ENCODE measurements at regions not wholly inside any gene's neighbourhood (a gene's known extent, or its start where the extent isn't known, plus 50 kb on each side); places are given as distances from the start of the nearest gene placed in this dataset.
"Not testable (repeated sequence)": the region's sequence is repeated elsewhere in the genome, so short reads cannot be mapped to it uniquely, and the experiment has no call there.

GRCh38 chr5:40346901-40347300 is 332.8 kb upstream of the PTGER4 start:
- no peak for DNase-seq

DNA sequence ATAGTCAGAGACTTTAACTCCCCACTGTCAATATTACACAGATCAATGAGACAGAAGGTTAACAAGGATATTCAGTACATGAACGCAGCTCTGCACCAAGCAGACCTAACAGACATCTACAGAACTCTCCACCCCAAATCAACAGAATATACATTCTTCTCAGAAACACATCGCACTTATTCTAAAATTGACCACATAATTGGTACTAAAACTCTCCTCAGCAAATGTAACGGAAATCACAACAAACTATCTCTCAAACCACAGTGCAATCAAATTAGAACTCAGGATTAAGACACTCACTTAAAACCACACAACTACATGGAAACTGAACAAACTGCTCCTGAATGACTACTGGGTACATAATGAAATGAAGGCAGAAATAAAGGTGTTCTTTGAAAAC is 341.3 kb upstream of the PTGER4 start:
- not testable (repeated sequence) for DNase-seq

- DNase-seq, result no peak
Observed at GRCh38 chr5:40334242-40334635, 345.5 kb upstream of the PTGER4 start.

DNA sequence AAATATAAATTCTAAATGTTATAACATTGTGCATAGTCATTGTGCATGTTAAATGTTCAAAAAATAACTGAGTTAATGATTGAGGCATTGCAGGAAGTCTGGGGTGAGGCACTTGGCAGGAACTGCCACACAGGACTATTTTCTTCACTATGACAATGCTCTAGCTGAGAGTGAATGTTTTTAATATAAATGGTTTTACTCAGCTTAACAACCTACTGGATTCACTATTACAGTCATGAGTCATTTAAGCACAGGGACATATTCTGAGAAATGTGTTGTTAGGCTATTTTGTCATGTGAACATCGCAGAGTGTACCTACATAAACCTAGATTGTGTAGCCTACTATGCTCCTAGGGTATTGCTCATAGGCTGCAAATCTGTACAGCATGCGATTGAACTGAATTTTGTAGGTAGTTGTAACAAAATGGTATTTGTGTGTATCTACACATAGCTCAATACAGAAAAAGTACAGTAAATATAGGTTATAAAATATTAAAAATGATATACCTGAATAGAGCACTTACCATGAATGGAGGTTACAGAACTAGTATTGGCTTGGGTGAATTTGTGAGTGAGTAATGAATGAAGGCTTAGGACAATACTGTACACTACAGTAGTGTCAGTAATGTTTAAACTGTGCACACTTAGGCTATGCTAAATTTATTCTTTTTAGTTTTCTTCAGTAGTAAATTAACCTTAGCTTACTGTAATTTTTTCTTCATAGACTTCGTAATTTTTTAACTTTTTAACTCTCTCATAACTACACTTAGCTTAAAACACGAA is 346.1 kb upstream of the PTGER4 start:
- no peak for DNase-seq

DNA sequence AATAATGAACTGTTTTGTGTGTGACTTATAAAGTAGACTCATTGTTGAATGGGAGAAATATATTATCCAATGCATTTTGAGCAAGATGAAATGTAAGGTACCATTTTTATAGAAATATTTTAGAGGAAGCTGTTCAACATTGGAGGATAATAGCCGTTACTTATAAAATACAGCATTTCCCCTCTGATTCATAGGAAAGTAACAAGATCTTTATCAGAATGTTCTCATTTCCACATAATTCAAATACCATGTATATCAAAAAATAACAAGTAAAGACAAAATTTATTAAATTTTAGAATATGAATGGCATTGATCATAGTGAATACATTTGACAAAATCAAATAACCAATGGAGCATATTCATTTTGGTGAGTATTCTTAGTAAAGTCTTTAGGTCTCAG is 346.7 kb upstream of the PTGER4 start:
- DNase-seq, result no peak

GRCh38 chr5:40331616-40332015 is 348.1 kb upstream of the PTGER4 start:
- no peak for DNase-seq

DNA sequence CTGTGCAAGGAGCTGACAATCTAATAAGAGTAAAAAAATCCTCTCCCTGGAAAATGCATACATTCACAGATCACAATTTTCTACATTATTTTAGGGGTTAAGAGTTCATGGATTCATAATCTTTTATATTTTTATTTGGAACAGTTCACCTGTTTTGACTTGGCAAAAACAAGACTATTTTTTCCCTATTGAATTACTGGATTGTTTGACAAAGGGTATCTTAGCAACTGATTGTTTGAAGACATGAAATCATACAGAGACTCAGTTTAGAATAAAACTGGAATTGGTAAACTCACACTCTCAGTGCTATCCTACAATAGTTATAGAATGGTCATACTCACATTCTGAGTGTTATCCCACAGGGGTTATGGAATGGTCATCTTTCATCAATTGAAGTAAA is 358.2 kb upstream of the PTGER4 start:
- no peak for DNase-seq

DNA sequence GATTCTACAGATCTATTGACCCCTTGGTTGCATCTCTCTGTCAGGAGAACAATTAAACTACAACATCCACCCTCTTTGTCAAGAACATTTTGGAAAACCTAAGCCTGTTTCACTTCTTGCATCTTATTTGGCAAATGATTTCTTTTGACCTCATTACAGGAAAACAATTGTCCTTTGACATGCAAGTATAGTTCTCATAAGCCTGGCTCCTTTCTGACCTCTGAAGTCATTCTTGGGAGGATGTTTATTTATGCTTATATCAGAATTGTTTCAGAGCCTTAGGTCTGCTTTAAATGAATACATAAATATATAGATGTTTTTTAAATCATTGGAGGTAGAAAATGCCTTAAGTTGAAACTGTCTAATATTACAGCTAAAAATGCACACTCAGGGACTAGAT is 361.3 kb upstream of the PTGER4 start:
- DNase-seq, result no peak

DNA sequence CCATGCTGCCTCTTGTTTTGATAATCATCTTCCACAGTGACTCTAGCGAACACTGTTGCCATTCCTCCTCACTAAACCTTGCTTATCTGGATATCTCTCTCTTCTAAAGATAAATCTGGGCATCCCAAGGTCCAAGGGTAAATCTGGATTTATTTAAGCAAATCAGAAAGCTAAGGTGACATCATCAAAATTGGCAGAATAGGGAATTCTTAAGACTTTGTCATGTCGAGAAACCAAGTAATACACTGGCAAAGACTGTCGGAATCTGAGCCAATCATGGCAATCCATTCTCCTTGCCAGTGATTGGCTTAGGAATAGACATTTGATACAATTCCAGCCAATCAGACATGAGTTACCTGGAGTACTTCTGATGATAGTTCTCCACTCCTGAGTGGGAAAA is 362.7 kb upstream of the PTGER4 start:
- DNase-seq, result no peak

DNA sequence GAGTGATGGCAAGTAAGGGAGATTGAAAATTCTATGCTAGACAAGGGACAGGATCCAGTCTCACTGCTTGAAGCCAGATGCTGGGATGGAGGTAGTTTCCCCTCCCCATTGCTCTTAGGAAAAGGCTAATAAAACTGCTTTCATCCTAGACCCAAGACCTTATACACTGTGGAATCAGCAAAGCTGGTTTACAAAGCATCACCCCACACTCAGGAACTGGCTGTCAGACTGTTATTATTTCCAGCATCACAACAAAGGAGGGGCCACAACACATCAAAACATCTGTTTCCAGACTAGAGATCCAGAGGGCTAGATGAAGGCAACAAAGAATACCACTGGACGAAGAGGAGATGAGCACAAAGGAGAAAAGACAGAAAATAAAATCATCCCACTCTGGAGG is 364.6 kb upstream of the PTGER4 start:
- no peak for DNase-seq

- DNase-seq, result no peak
Observed at GRCh38 chr5:40314275-40314674, 365.4 kb upstream of the PTGER4 start.

GRCh38 chr5:40312205-40312604 is 367.5 kb upstream of the PTGER4 start:
- no peak for DNase-seq

DNA sequence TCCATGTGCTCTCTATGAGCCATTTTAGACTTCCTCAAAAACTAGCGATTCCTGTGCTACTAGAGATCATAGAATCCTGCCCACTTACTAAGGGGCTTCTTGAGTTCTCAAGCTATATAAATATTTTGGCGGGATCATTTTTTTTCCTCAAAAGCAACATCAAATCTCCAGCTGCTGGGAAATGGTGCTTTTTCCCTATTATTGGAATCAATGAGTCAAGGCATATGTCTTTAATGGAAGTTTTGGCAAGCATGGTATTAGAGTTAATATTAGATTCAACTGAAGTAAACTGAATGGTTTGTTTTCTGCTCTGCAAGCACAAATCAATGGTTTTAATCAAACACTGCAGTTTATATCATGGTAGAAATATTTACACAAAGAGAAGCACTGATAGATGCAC is 369.9 kb upstream of the PTGER4 start:
- DNase-seq, result no peak

DNA sequence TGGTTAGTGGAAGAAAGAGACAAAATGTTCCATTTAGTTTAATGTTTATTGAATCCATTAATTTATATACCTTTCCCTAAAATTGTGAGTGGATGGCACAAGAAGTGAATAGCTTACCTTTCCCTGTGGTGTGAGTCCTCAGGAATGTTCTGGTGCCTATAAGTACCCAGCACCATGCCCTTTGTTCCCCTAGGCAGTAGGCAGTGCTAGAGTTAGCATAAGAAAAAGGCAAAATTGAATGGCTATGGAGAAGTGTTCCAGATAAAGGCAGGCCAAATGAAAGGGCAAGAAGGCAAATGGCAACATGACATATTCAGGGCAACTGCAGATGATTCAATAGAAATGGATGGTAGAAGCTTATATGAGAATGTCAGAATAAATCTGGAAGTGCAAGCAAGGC is 370.8 kb upstream of the PTGER4 start:
- no peak for DNase-seq

GRCh38 chr5:40307920-40308319 is 371.8 kb upstream of the PTGER4 start:
- no peak for DNase-seq

DNA sequence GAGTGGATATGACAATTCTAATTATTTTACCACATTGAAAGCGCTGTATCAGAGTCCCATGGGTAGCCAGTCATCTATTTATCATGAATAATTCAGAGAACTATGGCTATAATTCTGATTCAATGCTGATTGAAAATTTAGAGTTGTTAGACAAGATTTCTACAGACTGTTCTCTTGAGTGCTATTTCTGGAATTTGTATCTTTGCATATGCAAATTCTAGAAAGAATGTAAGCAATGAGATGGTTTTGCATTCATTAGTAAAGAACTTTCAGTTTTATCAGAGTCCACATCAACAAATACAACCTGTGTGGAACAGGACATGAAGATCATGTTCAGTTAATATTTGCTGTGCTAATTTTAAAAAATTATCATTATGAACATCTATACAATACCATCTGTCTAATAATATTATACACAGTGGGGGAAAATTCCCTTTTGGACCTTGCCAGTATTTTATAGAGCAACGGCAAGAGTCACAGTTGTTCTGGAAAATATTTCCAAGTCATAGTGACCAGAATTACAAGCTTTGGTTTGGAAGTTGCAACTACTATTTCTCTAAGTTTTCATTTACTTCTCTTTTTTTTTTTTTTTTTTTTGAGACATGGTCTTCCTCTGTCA is 372.7 kb upstream of the PTGER4 start:
- no peak for DNase-seq

- DNase-seq, result no peak
Observed at GRCh38 chr5:40292006-40292405, 387.7 kb upstream of the PTGER4 start.

DNA sequence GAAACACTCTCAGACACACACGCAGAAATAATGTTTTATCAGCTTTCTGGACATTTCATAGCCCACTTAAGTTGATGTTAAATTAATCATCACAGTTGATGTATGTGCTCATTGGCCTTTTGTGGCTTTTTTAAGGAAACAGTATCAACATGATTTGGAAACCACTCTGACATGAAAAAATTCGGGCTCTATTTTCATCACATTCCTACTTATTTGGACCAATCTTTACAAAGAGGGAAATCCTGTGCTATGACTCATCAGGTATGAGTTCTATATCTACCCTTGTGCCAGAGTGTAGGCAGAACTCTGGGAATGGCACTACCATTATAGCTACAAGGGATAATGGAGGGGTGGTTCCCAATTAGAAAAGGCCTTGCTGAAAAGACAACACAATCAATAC is 388.4 kb upstream of the PTGER4 start:
- DNase-seq, result no peak

- no peak for DNase-seq
Observed at GRCh38 chr5:40288800-40289485, 390.8 kb upstream of the PTGER4 start.

DNA sequence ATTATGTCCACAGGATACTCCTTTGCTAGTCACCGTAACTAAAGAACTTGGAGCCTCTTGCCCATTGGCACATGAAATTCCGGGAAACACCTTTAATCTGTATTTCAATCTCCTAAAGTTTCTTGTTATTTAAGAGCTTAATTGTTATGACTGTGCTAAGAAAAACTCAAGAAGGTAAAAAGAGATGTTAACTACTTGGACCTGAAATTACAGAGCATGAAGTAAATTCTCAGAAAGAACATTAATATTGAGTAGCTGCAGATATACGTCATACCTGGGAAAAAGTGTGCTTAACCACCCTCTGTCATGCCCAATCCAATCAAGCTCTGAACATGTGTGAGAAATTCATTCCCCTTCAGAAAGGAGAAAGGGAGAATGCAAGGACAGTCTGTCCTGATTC is 394.9 kb upstream of the PTGER4 start:
- DNase-seq, result no peak

- no peak for DNase-seq
Observed at GRCh38 chr5:40278881-40279280, 400.8 kb upstream of the PTGER4 start.

DNA sequence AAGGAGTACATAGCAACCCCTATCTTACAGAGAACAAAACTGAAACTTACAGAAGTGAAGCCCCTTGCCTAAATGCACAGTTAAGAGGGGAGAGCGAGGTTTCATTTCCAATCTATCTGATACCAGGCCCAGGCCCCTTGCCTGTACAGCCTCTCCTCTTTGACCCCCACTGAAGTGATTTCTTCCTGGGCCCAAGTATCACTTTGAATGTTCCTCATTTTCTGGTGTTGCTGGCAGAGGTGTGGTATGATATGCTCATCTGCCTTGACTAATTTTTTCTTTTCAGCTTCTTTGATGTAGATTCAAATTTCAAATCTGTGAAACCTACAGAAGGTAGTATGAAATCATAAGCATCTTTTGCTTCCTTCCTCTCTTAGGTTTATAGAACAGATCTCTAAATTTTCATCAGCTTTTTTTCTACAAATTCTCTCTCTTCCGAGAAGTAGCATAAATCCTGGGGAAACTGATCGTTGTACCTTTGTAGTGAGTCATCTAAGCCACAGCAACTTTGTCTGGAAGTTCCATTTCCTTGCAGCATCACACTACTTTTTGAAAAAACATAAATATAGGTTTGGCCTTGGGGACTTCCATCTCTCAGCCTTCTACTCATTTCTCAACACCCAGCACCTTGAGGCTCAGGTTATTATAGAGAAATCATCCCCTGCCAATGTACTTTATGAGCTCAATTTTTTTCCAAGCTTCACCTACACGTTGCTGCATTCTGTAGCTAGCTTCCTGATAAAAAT is 402.4 kb upstream of the PTGER4 start:
- no peak for DNase-seq

- DNase-seq, result no peak
Observed at GRCh38 chr5:40276426-40277102, 403.2 kb upstream of the PTGER4 start.

Measured in NCI-H446 (cell line).